Endodermal cell (in vitro differentiated cells): ENCODE measurements at regions not wholly inside any gene's neighbourhood (a gene's known extent, or its start where the extent isn't known, plus 50 kb on each side); places are given as distances from the start of the nearest gene placed in this dataset.

Experiments
- DNase-seq: peaks from one replicate; pipeline ENCODE4 v3.0.0-alpha.2; 2017
- H3K27ac ChIP-seq: 2 replicates; pipeline ENCODE4 v1.5.1; 2013; ENCODE audit warnings: mild to moderate bottlenecking, low read depth, low read length, moderate library complexity
- H3K27me3 ChIP-seq: 2 replicates; pipeline ENCODE4 v1.6.1; 2013; ENCODE audit warnings: mild to moderate bottlenecking, low read length, moderate library complexity; ENCODE audit not compliant: insufficient read depth, control insufficient read depth, poor library complexity, severe bottlenecking
- H3K36me3 ChIP-seq: 2 replicates; pipeline ENCODE4 v1.7.0; 2013; ENCODE audit warnings: mild to moderate bottlenecking, low read length, moderate library complexity; ENCODE audit not compliant: control insufficient read depth, insufficient read depth
- H3K4me1 ChIP-seq: one replicate; pipeline ENCODE4 v1.7.0; 2013; ENCODE audit warnings: low read length; ENCODE audit not compliant: control insufficient read depth, insufficient read depth
- H3K4me3 ChIP-seq: 2 replicates; pipeline ENCODE4 v1.5.1; 2013; ENCODE audit warnings: mild to moderate bottlenecking, low read length, moderate library complexity
- H3K9ac ChIP-seq: 2 replicates; pipeline ENCODE4 v1.6.1; 2013; ENCODE audit warnings: mild to moderate bottlenecking, low read length, moderate library complexity; ENCODE audit not compliant: poor library complexity, severe bottlenecking; ENCODE audit errors: extremely low read depth
- H3K9me3 ChIP-seq: 2 replicates; pipeline ENCODE4 v1.6.1; 2013; ENCODE audit warnings: mild to moderate bottlenecking, low read length, moderate library complexity; ENCODE audit not compliant: control insufficient read depth
- H3K27ac Mint-ChIP-seq: 2 replicates; pipeline ENCODE4 v1.8.0; 2020; ENCODE audit warnings: mixed read lengths
- H3K27me3 Mint-ChIP-seq: 2 replicates; pipeline ENCODE4 v1.8.0; 2021; ENCODE audit warnings: mild to moderate bottlenecking, mixed read lengths; ENCODE audit not compliant: insufficient read depth
- H3K36me3 Mint-ChIP-seq: 2 replicates; pipeline ENCODE4 v1.8.0; 2020; ENCODE audit warnings: low read depth, mixed read lengths
- H3K4me1 Mint-ChIP-seq: 2 replicates; pipeline ENCODE4 v1.8.0; 2020; ENCODE audit warnings: mixed read lengths
- H3K4me3 Mint-ChIP-seq: 2 replicates; pipeline ENCODE4 v1.8.0; 2020; ENCODE audit warnings: mild to moderate bottlenecking, moderate library complexity, mixed read lengths
- H3K9me3 Mint-ChIP-seq: 2 replicates; pipeline ENCODE4 v1.8.0; 2020; ENCODE audit warnings: mild to moderate bottlenecking, mixed read lengths
- CTCF ChIP-seq: fragments of 200-600 bp; sonication (generic); conservative IDR thresholded peaks from 2 replicates; pipeline ENCODE4 v1.5.0; 2021; ENCODE audit warnings: antibody characterized with exemption, mild to moderate bottlenecking
- WGBS, 2 experiments: methylation state at CpG; one replicate each; pipeline versions ENCODE4 v1.1.5 to v1.1.7; 2013; ENCODE audit warnings: missing lambda C conversion rate in 2 of 2, mixed read lengths in 1 of 2; ENCODE audit not compliant: insufficient coverage in 1 of 2, insufficient read length in 1 of 2; 5-methylcytosine and 5-hydroxymethylcytosine counted together

GRCh38 chr19:31955061-31955460 is 390.3 kb upstream of the ZNF507 start:
- H3K27me3 Mint-ChIP-seq = peaks cover 8% of the 10 kb centered on the region
- Histone ChIP-seq H3K9me3 (no peaks in the 10 kb centered on the region), H3K4me3 (no peak overlapping the region), H3K4me1 (no peaks in the 10 kb centered on the region), H3K27ac (no peak overlapping the region), H3K27me3 (no peaks in the 10 kb centered on the region), H3K9ac (no peak overlapping the region), H3K36me3 (no peaks in the 10 kb centered on the region)
- H3K4me1 Mint-ChIP-seq = no peaks in the 10 kb centered on the region
- no peaks in the 10 kb centered on the region for H3K9me3 Mint-ChIP-seq
- H3K27ac Mint-ChIP-seq = no peak overlapping the region
- 97 to 100% methylated on average over 2 to 3 of the region's 3 CpGs for WGBS, 2 experiments
- no peak overlapping the region for H3K4me3 Mint-ChIP-seq
- no peak for TF ChIP-seq CTCF
- H3K36me3 Mint-ChIP-seq = no peaks in the 10 kb centered on the region
- no peak for DNase-seq

GRCh38 chr19:31955884-31956283 is 389.5 kb upstream of the ZNF507 start:
- H3K4me3 Mint-ChIP-seq = no peak overlapping the region

GRCh38 chr19:31956771-31957392 is 388.5 kb upstream of the ZNF507 start:
- Histone ChIP-seq H3K27me3 (no peaks in the 10 kb centered on the region), H3K27ac (no peak overlapping the region), H3K4me3 (no peak overlapping the region), H3K4me1 (no peaks in the 10 kb centered on the region), H3K36me3 (no peaks in the 10 kb centered on the region), H3K9me3 (no peaks in the 10 kb centered on the region), H3K9ac (no peak overlapping the region)
- Mint-ChIP-seq H3K4me3 (no peak overlapping the region), H3K27ac (no peak overlapping the region), H3K4me1 (no peaks in the 10 kb centered on the region), H3K36me3 (no peaks in the 10 kb centered on the region), H3K9me3 (no peaks in the 10 kb centered on the region), H3K27me3 (peaks cover 8% of the 10 kb centered on the region)
- TF ChIP-seq CTCF = no peak
- no peak for DNase-seq
- 88 to 100% methylated on average over 2 to 3 of the region's 3 CpGs for WGBS, 2 experiments

More at GRCh38 chr19:31955884-31956283, 389.5 kb upstream of the ZNF507 start:
- no peak overlapping the region for H3K27ac Mint-ChIP-seq
- Histone ChIP-seq H3K9ac (no peak overlapping the region), H3K4me3 (no peak overlapping the region), H3K27ac (no peak overlapping the region), H3K9me3 (no peaks in the 10 kb centered on the region), H3K27me3 (no peaks in the 10 kb centered on the region), H3K4me1 (no peaks in the 10 kb centered on the region), H3K36me3 (no peaks in the 10 kb centered on the region)
- no peaks in the 10 kb centered on the region for H3K36me3 Mint-ChIP-seq
- H3K27me3 Mint-ChIP-seq = peaks cover 8% of the 10 kb centered on the region
- H3K4me1 Mint-ChIP-seq = no peaks in the 10 kb centered on the region
- WGBS, 2 experiments = 91 to 94% methylated on average over 6 of the region's 6 CpGs
- TF ChIP-seq CTCF = no peak
- no peak for DNase-seq
- no peaks in the 10 kb centered on the region for H3K9me3 Mint-ChIP-seq
